ENCODE measurements at regions not wholly inside any gene's neighbourhood (a gene's known extent, or its start where the extent isn't known, plus 50 kb on each side); places are given as distances from the start of the nearest gene placed in this dataset.

GRCh38 chr12:124457287-124458219 is 109.9 kb downstream of the NCOR2 start:
- DNase-seq, result peak; percentile 53

- DNase-seq, result peak; percentile 22
Observed at GRCh38 chr12:124456652-124457152, 110.7 kb downstream of the NCOR2 start.

- DNase-seq, result no peak
Observed at GRCh38 chr12:124456133-124456651, 111.2 kb downstream of the NCOR2 start.

GRCh38 chr12:124455336-124455735 is 112.1 kb downstream of the NCOR2 start:
- no peak for DNase-seq

GRCh38 chr12:124454735-124455134 is 112.7 kb downstream of the NCOR2 start:
- DNase-seq, result no peak

- no peak for DNase-seq
Observed at GRCh38 chr12:124454352-124454725, 113.1 kb downstream of the NCOR2 start.

GRCh38 chr12:124453419-124454351 is 113.7 kb downstream of the NCOR2 start:
- DNase-seq, result peak; percentile 76

GRCh38 chr12:124452576-124453331 is 114.7 kb downstream of the NCOR2 start:
- no peak for DNase-seq

- DNase-seq, result no peak
Observed at GRCh38 chr12:124451637-124452243, 115.7 kb downstream of the NCOR2 start.

- DNase-seq, result no peak
Observed at GRCh38 chr12:124451016-124451415, 116.4 kb downstream of the NCOR2 start.

- no peak for DNase-seq
Observed at GRCh38 chr12:124450376-124450750, 117.0 kb downstream of the NCOR2 start.

- DNase-seq, result no peak
Observed at GRCh38 chr12:124449623-124450375, 117.6 kb downstream of the NCOR2 start.

- no peak for DNase-seq
Observed at GRCh38 chr12:124448955-124449622, 118.3 kb downstream of the NCOR2 start.

- no peak for DNase-seq
Observed at GRCh38 chr12:124448241-124448954, 119.0 kb downstream of the NCOR2 start.

GRCh38 chr12:124446364-124446763 is 121.0 kb downstream of the NCOR2 start:
- DNase-seq, result no peak

- no peak for DNase-seq
Observed at GRCh38 chr12:124445826-124446225, 121.6 kb downstream of the NCOR2 start.

- DNase-seq, result no peak
Observed at GRCh38 chr12:124445121-124445718, 122.2 kb downstream of the NCOR2 start.

- DNase-seq, result no peak
Observed at GRCh38 chr12:124443931-124444712, 123.3 kb downstream of the NCOR2 start.
